Transverse colon (tissue), 4 donors: ENCODE measurements at regions not wholly inside any gene's neighbourhood (a gene's known extent, or its start where the extent isn't known, plus 50 kb on each side); places are given as distances from the start of the nearest gene placed in this dataset.
"Not testable (repeated sequence)": the region's sequence is repeated elsewhere in the genome, so short reads cannot be mapped to it uniquely, and the experiment has no call there.

Experiments used
- DNase-seq: peaks from one replicate; pipeline ENCODE4 v3.0.0-alpha.2; 2019
- H3K27ac ChIP-seq, 4 donors: fragments of 200-600 bp; sonication (generic); 2 replicates each; pipeline ENCODE4 v1.5.1; 2016 to 2018; ENCODE audit warnings: inconsistent platforms in 4 of 4
- H3K27me3 ChIP-seq: fragments of 200-600 bp; sonication (generic); 2 replicates; pipeline ENCODE4 v1.5.1; 2017; ENCODE audit warnings: inconsistent platforms
- H3K36me3 ChIP-seq, 4 donors: fragments of 200-600 bp; sonication (generic); 2 replicates each; pipeline ENCODE4 v1.5.1; 2017 to 2019; ENCODE audit warnings: inconsistent platforms in 4 of 4
- H3K4me1 ChIP-seq, 4 donors: fragments of 200-600 bp; sonication (generic); 2 replicates each; pipeline ENCODE4 v1.5.1; 2017 to 2020; ENCODE audit warnings: inconsistent platforms in 4 of 4
- H3K4me3 ChIP-seq, 4 donors: fragments of 200-600 bp; sonication (generic); 1 replicate in 1 of 4; 2 replicates in 3 of 4; pipeline versions ENCODE4 v1.5.1 to v1.6.1; 2017 to 2019; ENCODE audit warnings: inconsistent platforms in 4 of 4
- H3K9me3 ChIP-seq, 2 donors: fragments of 200-600 bp; sonication (generic); 2 replicates each; pipeline ENCODE4 v1.5.1; 2017 to 2019; ENCODE audit warnings: inconsistent platforms in 2 of 2
- CTCF ChIP-seq, 5 experiments: fragments of 200-600 bp in 3 of 5; fragments of 450-650 bp in 2 of 5; sonication (generic) in 3 of 5; IDR thresholded peaks; 1 replicate in 2 of 5; 2 replicates in 3 of 5; pipeline ENCODE4 v1.5.1; 2016 to 2017; ENCODE audit warnings: antibody characterized with exemption in 5 of 5, inconsistent platforms in 3 of 5, mild to moderate bottlenecking in 2 of 5, moderate library complexity in 1 of 5
- EP300 ChIP-seq: sonication (generic); formaldehyde crosslinking; IDR thresholded peaks from one replicate; pipeline ENCODE4 v1.6.1; 2017; ENCODE audit warnings: antibody characterized with exemption, low read depth
- POLR2A ChIP-seq: fragments of 450-650 bp; IDR thresholded peaks from one replicate; pipeline ENCODE4 v1.6.1; 2016; ENCODE audit warnings: antibody characterized with exemption, mild to moderate bottlenecking, moderate library complexity
- POLR2AphosphoS5 ChIP-seq, 3 donors: sonication (generic); formaldehyde crosslinking; IDR thresholded peaks; one replicate each; pipeline ENCODE4 v1.6.1; 2016; ENCODE audit warnings: antibody characterized with exemption in 3 of 3
- WGBS, 2 donors: methylation state at CpG; one replicate each; pipeline ENCODE4 v1.1.5; 2018; ENCODE audit warnings: low coverage in 1 of 2; 5-methylcytosine and 5-hydroxymethylcytosine counted together
- in situ Hi-C, 4 donors: fragments of 200-750 bp; cut with MboI; loops; one replicate each; pipeline versions ENCODE4 v1.15.0 to v1.15.1; 2017; ENCODE audit warnings: low sequenced_read_pairs in 3 of 4, low pct_ligation_motif_present in 1 of 4, low pct_unique_long_range_greater_than_20kb in 1 of 4
- intact Hi-C: fragments of 100-400 bp; cut with DNase I; formaldehyde crosslinking; loops from one replicate; pipeline ENCODE4 v1.15.1; 2023; ENCODE audit warnings: low total_unique reads

- H3K27ac ChIP-seq = no peak overlapping the region
- in situ Hi-C loops = no loop called here
- 66% methylated on average over 3 of the region's 3 CpGs; no CpG with 5 or more reads in 1 of the 2 donors for WGBS, 2 donors
- no peak for TF ChIP-seq POLR2AphosphoS5 (IDR thresholded peaks at IDR 0.05)
- TF ChIP-seq CTCF (IDR thresholded peaks at IDR 0.05) = no peak
- TF ChIP-seq EP300 = no peak
- TF ChIP-seq POLR2A = no peak
- H3K9me3 ChIP-seq = no peaks in the 10 kb centered on the region
- no peaks in the 10 kb centered on the region for H3K36me3 ChIP-seq
- no peak overlapping the region for H3K4me3 ChIP-seq
- DNase-seq = no peak
- H3K4me1 ChIP-seq = no peaks in the 10 kb centered on the region
- H3K27me3 ChIP-seq = no peaks in the 10 kb centered on the region
- intact Hi-C loops = no loop called here
These were observed 1223.2 kb upstream of the TMEM132C start for GRCh38 chr12:127043731-127044130.

- DNase-seq = no peak
- H3K27ac ChIP-seq = no peak overlapping the region
- H3K4me1 ChIP-seq = no peaks in the 10 kb centered on the region
- WGBS, 2 donors = 20 to 32% methylated on average over 1 of the region's 1 CpG
- H3K36me3 ChIP-seq = no peaks in the 10 kb centered on the region
- TF ChIP-seq EP300 = no peak
- no peak for TF ChIP-seq POLR2A
- no peak for TF ChIP-seq CTCF (IDR thresholded peaks at IDR 0.05)
- TF ChIP-seq POLR2AphosphoS5 (IDR thresholded peaks at IDR 0.05) = no peak
- in situ Hi-C loops = no loop called here
- intact Hi-C loops = no loop called here
- no peaks in the 10 kb centered on the region for H3K27me3 ChIP-seq
- no peak overlapping the region for H3K4me3 ChIP-seq
- H3K9me3 ChIP-seq = no peaks in the 10 kb centered on the region
These were observed 1222.1 kb upstream of the TMEM132C start for GRCh38 chr12:127044836-127045235.

GRCh38 chr12:127046467-127046866, 1220.5 kb upstream of the TMEM132C start:
- no peak for TF ChIP-seq EP300
- TF ChIP-seq CTCF (IDR thresholded peaks at IDR 0.05) = no peak
- no peak for TF ChIP-seq POLR2A
- no peak for TF ChIP-seq POLR2AphosphoS5 (IDR thresholded peaks at IDR 0.05)
- Histone ChIP-seq H3K27me3 (no peaks in the 10 kb centered on the region), H3K27ac (no peak overlapping the region), H3K4me1 (no peaks in the 10 kb centered on the region), H3K36me3 (no peaks in the 10 kb centered on the region), H3K4me3 (no peak overlapping the region), H3K9me3 (no peaks in the 10 kb centered on the region)
- intact Hi-C loops (no loop called here), in situ Hi-C loops (no loop called here)
- WGBS, 2 donors = 75 to 81% methylated on average over 1 of the region's 1 CpG
- no peak for DNase-seq

- H3K27ac ChIP-seq = no peak overlapping the region
- DNase-seq = no peak
- 78 to 83% methylated on average over 1 of the region's 1 CpG for WGBS, 2 donors
- H3K9me3 ChIP-seq = no peaks in the 10 kb centered on the region
- TF ChIP-seq POLR2AphosphoS5 (IDR thresholded peaks at IDR 0.05) (no peak), CTCF (IDR thresholded peaks at IDR 0.05) (no peak), POLR2A (no peak), EP300 (no peak)
- in situ Hi-C loops = no loop called here
- no peaks in the 10 kb centered on the region for H3K36me3 ChIP-seq
- intact Hi-C loops = no loop called here
- H3K27me3 ChIP-seq = no peaks in the 10 kb centered on the region
- H3K4me1 ChIP-seq = no peaks in the 10 kb centered on the region
- H3K4me3 ChIP-seq = no peak overlapping the region
These were observed 1218.9 kb upstream of the TMEM132C start for GRCh38 chr12:127048057-127048456.

GRCh38 chr12:127048525-127048924, 1218.4 kb upstream of the TMEM132C start:
- H3K27me3 ChIP-seq, H3K27ac ChIP-seq, intact Hi-C loops, H3K4me1 ChIP-seq, H3K36me3 ChIP-seq, in situ Hi-C loops, H3K9me3 ChIP-seq, DNase-seq, H3K4me3 ChIP-seq: not testable (repeated sequence)
- 84 to 100% methylated on average over 1 to 6 of the region's 6 CpGs for WGBS, 2 donors
